ENCODE measurements at regions not wholly inside any gene's neighbourhood (a gene's known extent, or its start where the extent isn't known, plus 50 kb on each side); places are given as distances from the start of the nearest gene placed in this dataset.

GRCh38 chr3:46090161-46090591 is 62.9 kb upstream of the XCR1 start:
- TF ChIP-seq CTCF (IDR thresholded peaks at IDR 0.05; ENCODE audit: low read depth, low read length) (no peak), EZH2phosphoT487 (IDR thresholded peaks at IDR 0.05; ENCODE audit: low read depth) (no peak)

Measured in OCI-LY3 (cell line).